ENCODE measurements at regions not wholly inside any gene's neighbourhood (a gene's known extent, or its start where the extent isn't known, plus 50 kb on each side); places are given as distances from the start of the nearest gene placed in this dataset.
A peak's percentile ranks its signal among the peaks of the same experiment; 100 is the strongest.

GRCh38 chr2:9771481-9772017 lies 71.7 kb upstream of the TAF1B start:
- no peaks in the 10 kb centered on the region for H3K36me3 Mint-ChIP-seq (ENCODE audit: unreplicated experiment)
- H3K27ac Mint-ChIP-seq (ENCODE audit: unreplicated experiment): peak overlapping the region; percentile 76
- peak overlapping the region; percentile 65 for H3K4me3 Mint-ChIP-seq (ENCODE audit: unreplicated experiment)
- peaks cover 12% of the 10 kb centered on the region for H3K9me3 Mint-ChIP-seq (ENCODE audit: unreplicated experiment)
- TF ChIP-seq CTCF (IDR thresholded peaks at IDR 0.05; ENCODE audit: partially characterized antibody, unreplicated experiment): no peak
- peaks cover 15% of the 10 kb centered on the region for H3K27me3 Mint-ChIP-seq (ENCODE audit: unreplicated experiment)
- H3K4me1 Mint-ChIP-seq (ENCODE audit: low read depth, unreplicated experiment): peaks cover 48% of the 10 kb centered on the region
- peak; percentile 62 for DNase-seq

- H3K4me3 Mint-ChIP-seq (ENCODE audit: unreplicated experiment): peak overlapping the region; percentile 65
- no peaks in the 10 kb centered on the region for H3K36me3 Mint-ChIP-seq (ENCODE audit: unreplicated experiment)
- H3K27ac Mint-ChIP-seq (ENCODE audit: unreplicated experiment): peak overlapping the region; percentile 76
- DNase-seq: no peak
- peaks cover 45% of the 10 kb centered on the region for H3K4me1 Mint-ChIP-seq (ENCODE audit: low read depth, unreplicated experiment)
- peaks cover 12% of the 10 kb centered on the region for H3K9me3 Mint-ChIP-seq (ENCODE audit: unreplicated experiment)
- H3K27me3 Mint-ChIP-seq (ENCODE audit: unreplicated experiment): peaks cover 15% of the 10 kb centered on the region
- TF ChIP-seq CTCF (IDR thresholded peaks at IDR 0.05; ENCODE audit: partially characterized antibody, unreplicated experiment): no peak
Measured at GRCh38 chr2:9772035-9772998, 71.0 kb upstream of the TAF1B start.

- Mint-ChIP-seq H3K27me3 (ENCODE audit: unreplicated experiment) (peaks cover 12% of the 10 kb centered on the region), H3K9me3 (ENCODE audit: unreplicated experiment) (peaks cover 10% of the 10 kb centered on the region), H3K4me3 (ENCODE audit: unreplicated experiment) (peak overlapping the region; percentile 13), H3K36me3 (ENCODE audit: unreplicated experiment) (no peaks in the 10 kb centered on the region), H3K4me1 (ENCODE audit: low read depth, unreplicated experiment) (peaks cover 46% of the 10 kb centered on the region), H3K27ac (ENCODE audit: unreplicated experiment) (peak overlapping the region; percentile 18)
- no peak for DNase-seq
- no peak for TF ChIP-seq CTCF (IDR thresholded peaks at IDR 0.05; ENCODE audit: partially characterized antibody, unreplicated experiment)
Measured at GRCh38 chr2:9772999-9773902, 70.0 kb upstream of the TAF1B start.

GRCh38 chr2:9773903-9774239 lies 69.4 kb upstream of the TAF1B start:
- Mint-ChIP-seq H3K9me3 (ENCODE audit: unreplicated experiment) (peaks cover 7% of the 10 kb centered on the region), H3K4me1 (ENCODE audit: low read depth, unreplicated experiment) (peaks cover 46% of the 10 kb centered on the region), H3K4me3 (ENCODE audit: unreplicated experiment) (no peak overlapping the region), H3K27ac (ENCODE audit: unreplicated experiment) (no peak overlapping the region), H3K36me3 (ENCODE audit: unreplicated experiment) (no peaks in the 10 kb centered on the region), H3K27me3 (ENCODE audit: unreplicated experiment) (peaks cover 12% of the 10 kb centered on the region)
- DNase-seq: no peak
- no peak for TF ChIP-seq CTCF (IDR thresholded peaks at IDR 0.05; ENCODE audit: partially characterized antibody, unreplicated experiment)

All from glutamatergic neuron (in vitro differentiated cells).